ENCODE measurements at regions not wholly inside any gene's neighbourhood (a gene's known extent, or its start where the extent isn't known, plus 50 kb on each side); places are given as distances from the start of the nearest gene placed in this dataset.

DNA sequence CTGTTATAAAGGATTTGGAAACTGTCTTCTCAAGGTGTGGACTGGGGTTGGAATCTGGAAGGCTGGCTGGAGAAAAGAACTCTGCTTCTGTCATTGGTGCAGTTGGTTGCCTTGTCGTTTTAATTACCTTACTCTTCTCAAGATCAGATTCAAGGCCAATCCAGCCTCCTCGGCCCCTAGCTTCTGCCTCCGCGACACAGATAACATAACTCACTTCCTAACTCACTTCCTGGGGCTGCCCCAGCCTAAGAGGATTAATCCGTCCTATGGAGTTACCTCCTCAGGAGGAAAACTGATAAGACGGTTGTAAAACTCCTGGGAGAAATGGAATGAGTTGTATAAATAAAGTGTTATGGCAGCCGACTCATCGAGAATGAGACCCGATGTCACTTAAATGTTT, 389.1 kb upstream of the WWC1 start:
- H3K4me3 Mint-ChIP-seq = no peak overlapping the region
- H3K36me3 Mint-ChIP-seq = no peaks in the 10 kb centered on the region
- no peaks in the 10 kb centered on the region for H3K4me1 Mint-ChIP-seq
- H3K27me3 Mint-ChIP-seq = no peaks in the 10 kb centered on the region
- H3K27ac Mint-ChIP-seq = no peak overlapping the region
- H3K9me3 Mint-ChIP-seq = no peaks in the 10 kb centered on the region

GRCh38 chr5:167903243-167903642, 388.2 kb upstream of the WWC1 start:
- H3K4me1 Mint-ChIP-seq = no peaks in the 10 kb centered on the region
- H3K9me3 Mint-ChIP-seq = no peaks in the 10 kb centered on the region
- H3K36me3 Mint-ChIP-seq = no peaks in the 10 kb centered on the region
- H3K27ac Mint-ChIP-seq = no peak overlapping the region
- H3K4me3 Mint-ChIP-seq = no peak overlapping the region
- no peaks in the 10 kb centered on the region for H3K27me3 Mint-ChIP-seq

DNA sequence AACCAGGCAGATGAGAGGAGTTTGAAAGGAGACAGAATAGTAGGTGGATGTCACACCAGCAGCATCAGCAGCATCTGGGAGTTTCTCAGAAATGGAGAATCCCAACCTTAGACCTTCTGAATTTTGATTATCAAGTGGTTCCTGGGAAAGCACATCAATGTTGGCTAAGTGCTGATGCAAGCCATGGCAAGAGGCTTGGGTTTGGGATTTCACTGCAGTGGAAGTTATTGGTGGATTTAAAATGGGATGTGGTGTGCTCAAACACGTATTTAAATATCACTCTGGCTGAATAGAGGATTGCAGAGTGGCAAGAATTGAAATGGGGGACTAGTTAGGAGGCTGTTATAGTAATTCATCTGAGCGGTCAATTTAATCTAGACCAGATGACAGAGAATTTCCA, 387.8 kb upstream of the WWC1 start:
- Mint-ChIP-seq H3K36me3 (no peaks in the 10 kb centered on the region), H3K27ac (no peak overlapping the region), H3K4me3 (no peak overlapping the region), H3K27me3 (no peaks in the 10 kb centered on the region), H3K9me3 (no peaks in the 10 kb centered on the region), H3K4me1 (no peaks in the 10 kb centered on the region)

GRCh38 chr5:167905919-167906853, 385.3 kb upstream of the WWC1 start:
- Mint-ChIP-seq H3K4me3 (no peak overlapping the region), H3K36me3 (no peaks in the 10 kb centered on the region), H3K4me1 (no peaks in the 10 kb centered on the region), H3K27me3 (no peaks in the 10 kb centered on the region), H3K9me3 (peaks cover 6% of the 10 kb centered on the region), H3K27ac (no peak overlapping the region)

DNA sequence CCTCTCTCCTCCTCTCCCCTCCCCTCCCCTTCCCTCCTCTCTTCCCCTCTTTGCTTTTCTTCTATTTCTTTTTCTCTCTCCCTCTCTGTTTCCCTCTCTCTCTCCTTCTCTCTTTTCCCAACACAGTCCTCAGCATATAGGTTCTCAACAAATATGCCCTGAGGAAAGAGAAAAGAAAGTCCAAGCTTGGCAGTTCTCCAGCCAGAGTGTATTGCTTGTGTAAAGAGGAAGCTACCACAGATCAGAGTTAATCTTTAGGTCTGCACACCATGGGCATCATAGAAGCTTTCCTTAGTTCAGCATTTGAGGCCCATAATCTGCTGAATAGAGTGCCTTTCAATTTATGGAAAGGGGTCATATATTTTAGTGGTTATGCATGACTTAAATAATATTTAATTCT, 382.8 kb upstream of the WWC1 start:
- no peaks in the 10 kb centered on the region for H3K4me1 Mint-ChIP-seq
- H3K27me3 Mint-ChIP-seq = no peaks in the 10 kb centered on the region
- H3K9me3 Mint-ChIP-seq = peaks cover 6% of the 10 kb centered on the region
- H3K4me3 Mint-ChIP-seq = no peak overlapping the region
- H3K36me3 Mint-ChIP-seq = no peaks in the 10 kb centered on the region
- H3K27ac Mint-ChIP-seq = no peak overlapping the region

GRCh38 chr5:167912941-167913665, 378.3 kb upstream of the WWC1 start:
- Mint-ChIP-seq H3K4me3 (no peak overlapping the region), H3K36me3 (no peaks in the 10 kb centered on the region), H3K27ac (no peak overlapping the region), H3K27me3 (no peaks in the 10 kb centered on the region), H3K4me1 (no peaks in the 10 kb centered on the region), H3K9me3 (peaks cover 6% of the 10 kb centered on the region)

DNA sequence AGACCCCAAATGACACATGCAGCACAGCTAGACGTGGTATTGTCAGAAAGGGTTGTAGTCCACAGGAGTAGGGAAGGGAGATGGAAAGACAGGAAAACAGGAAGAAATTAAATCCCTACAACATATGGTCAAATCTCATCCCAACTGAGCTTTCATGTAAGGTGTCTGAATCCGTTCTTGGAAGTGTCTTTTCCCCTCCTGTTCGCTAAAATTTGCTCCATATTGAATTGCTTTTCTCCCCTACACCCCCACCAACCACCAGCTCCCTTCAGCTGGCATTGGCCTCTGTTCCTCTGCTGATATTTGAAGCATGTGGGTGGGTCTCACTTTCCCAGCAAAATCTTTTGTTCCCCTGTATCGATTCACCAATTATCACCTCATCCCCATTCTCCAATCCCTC, 376.2 kb upstream of the WWC1 start:
- Mint-ChIP-seq H3K4me1 (no peaks in the 10 kb centered on the region), H3K9me3 (peaks cover 13% of the 10 kb centered on the region), H3K4me3 (no peak overlapping the region), H3K36me3 (no peaks in the 10 kb centered on the region), H3K27ac (no peak overlapping the region), H3K27me3 (no peaks in the 10 kb centered on the region)

GRCh38 chr5:167916261-167916691, 375.2 kb upstream of the WWC1 start:
- Mint-ChIP-seq H3K27ac (no peak overlapping the region), H3K9me3 (peaks cover 9% of the 10 kb centered on the region), H3K36me3 (no peaks in the 10 kb centered on the region), H3K4me1 (no peaks in the 10 kb centered on the region), H3K4me3 (no peak overlapping the region), H3K27me3 (no peaks in the 10 kb centered on the region)

GRCh38 chr5:167916706-167917105, 374.7 kb upstream of the WWC1 start:
- H3K36me3 Mint-ChIP-seq = no peaks in the 10 kb centered on the region

DNA sequence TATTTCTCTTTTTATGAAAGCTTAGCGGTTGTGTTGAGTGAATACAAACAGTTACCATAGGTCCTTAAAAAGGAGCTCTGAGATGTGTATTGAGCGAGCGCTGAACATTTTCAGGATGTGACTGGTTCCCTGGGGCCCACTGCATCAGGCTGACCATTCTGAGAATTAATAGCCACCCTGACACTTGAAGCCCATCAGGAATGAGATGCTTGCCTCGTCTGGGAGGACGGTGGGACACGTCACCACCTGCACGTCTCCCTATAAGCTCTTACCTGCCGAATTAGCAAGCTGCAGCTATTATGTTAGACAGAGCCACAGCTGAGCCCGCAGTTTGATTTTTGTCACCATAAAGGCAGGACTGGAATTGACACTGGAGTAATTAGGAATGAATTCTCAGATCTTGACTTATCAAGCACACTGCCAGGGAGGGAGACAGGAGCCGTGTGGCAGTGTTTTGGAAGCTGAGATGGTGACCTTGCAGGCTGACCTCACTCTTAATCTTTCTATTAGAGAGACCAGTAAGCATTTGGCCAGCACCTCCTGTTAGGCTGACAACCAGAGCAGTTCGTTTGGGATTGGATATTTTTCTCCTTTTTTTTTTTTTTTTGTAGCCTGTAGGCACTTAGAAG, 373.1 kb upstream of the WWC1 start:
- no peak overlapping the region for H3K27ac Mint-ChIP-seq
- H3K9me3 Mint-ChIP-seq = peaks cover 11% of the 10 kb centered on the region
- no peaks in the 10 kb centered on the region for H3K36me3 Mint-ChIP-seq
- no peak overlapping the region for H3K4me3 Mint-ChIP-seq
- no peaks in the 10 kb centered on the region for H3K4me1 Mint-ChIP-seq
- no peaks in the 10 kb centered on the region for H3K27me3 Mint-ChIP-seq

More at GRCh38 chr5:167916706-167917105, 374.7 kb upstream of the WWC1 start:
- Mint-ChIP-seq H3K27ac (no peak overlapping the region), H3K27me3 (no peaks in the 10 kb centered on the region), H3K4me1 (no peaks in the 10 kb centered on the region), H3K4me3 (no peak overlapping the region), H3K9me3 (peaks cover 11% of the 10 kb centered on the region)

- H3K27ac Mint-ChIP-seq = no peak overlapping the region
- no peaks in the 10 kb centered on the region for H3K4me1 Mint-ChIP-seq
- no peaks in the 10 kb centered on the region for H3K27me3 Mint-ChIP-seq
- no peak overlapping the region for H3K4me3 Mint-ChIP-seq
- peaks cover 11% of the 10 kb centered on the region for H3K9me3 Mint-ChIP-seq
- H3K36me3 Mint-ChIP-seq = no peaks in the 10 kb centered on the region
Measured at GRCh38 chr5:167918813-167919483, 372.5 kb upstream of the WWC1 start.

- Mint-ChIP-seq H3K27me3 (no peaks in the 10 kb centered on the region), H3K9me3 (peaks cover 11% of the 10 kb centered on the region), H3K4me3 (no peak overlapping the region), H3K36me3 (no peaks in the 10 kb centered on the region), H3K4me1 (no peaks in the 10 kb centered on the region), H3K27ac (no peak overlapping the region)
Measured at GRCh38 chr5:167920589-167920988, 370.9 kb upstream of the WWC1 start.

- Mint-ChIP-seq H3K36me3 (no peaks in the 10 kb centered on the region), H3K9me3 (peaks cover 11% of the 10 kb centered on the region), H3K27me3 (no peaks in the 10 kb centered on the region), H3K4me1 (no peaks in the 10 kb centered on the region), H3K4me3 (no peak overlapping the region), H3K27ac (no peak overlapping the region)
Measured at GRCh38 chr5:167921796-167922195, 369.6 kb upstream of the WWC1 start.

DNA sequence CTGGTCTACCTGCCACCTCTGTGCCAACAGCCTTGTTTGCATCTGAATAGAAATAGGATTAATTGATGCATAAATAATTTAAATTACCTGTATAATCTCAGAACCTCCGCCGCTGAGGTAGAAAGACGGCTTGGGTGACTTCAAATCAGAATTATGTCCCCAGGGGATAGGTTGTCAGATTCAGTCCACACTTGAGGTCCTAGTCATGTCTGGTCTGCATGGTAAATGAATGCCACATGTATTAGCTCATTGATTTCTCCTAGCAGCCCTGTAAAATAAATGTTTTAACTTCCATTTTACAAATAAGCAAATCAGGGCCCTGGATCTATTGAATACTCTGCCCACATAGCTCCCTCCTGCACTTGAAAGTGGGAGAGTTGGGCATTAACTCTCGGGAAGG, 368.0 kb upstream of the WWC1 start:
- Mint-ChIP-seq H3K9me3 (peaks cover 11% of the 10 kb centered on the region), H3K4me1 (no peaks in the 10 kb centered on the region), H3K27me3 (no peaks in the 10 kb centered on the region), H3K27ac (no peak overlapping the region), H3K36me3 (no peaks in the 10 kb centered on the region), H3K4me3 (no peak overlapping the region)

DNA sequence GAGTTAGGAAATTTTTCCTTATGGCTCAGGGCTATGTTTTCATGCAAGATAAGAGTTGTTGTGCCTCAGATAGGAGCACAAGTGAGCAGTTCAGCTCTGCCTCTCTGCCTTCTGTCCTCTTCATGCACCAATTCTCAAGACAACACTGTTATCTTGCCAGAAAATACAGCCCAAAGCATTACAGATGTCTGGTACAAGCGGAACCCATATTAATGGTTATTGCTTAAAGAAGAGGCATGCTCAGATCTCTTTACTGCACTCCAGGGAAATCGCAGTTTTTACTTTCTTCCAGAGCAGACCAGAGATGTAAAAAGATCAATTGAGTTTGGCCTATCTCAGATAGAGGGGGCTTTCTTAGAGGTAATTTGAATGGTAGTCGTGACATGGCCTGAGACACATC, 361.6 kb upstream of the WWC1 start:
- no peaks in the 10 kb centered on the region for H3K36me3 Mint-ChIP-seq
- H3K27me3 Mint-ChIP-seq = no peaks in the 10 kb centered on the region
- no peaks in the 10 kb centered on the region for H3K4me1 Mint-ChIP-seq
- H3K9me3 Mint-ChIP-seq = no peaks in the 10 kb centered on the region
- no peak overlapping the region for H3K4me3 Mint-ChIP-seq
- no peak overlapping the region for H3K27ac Mint-ChIP-seq
